ENCODE measurements at regions not wholly inside any gene's neighbourhood (a gene's known extent, or its start where the extent isn't known, plus 50 kb on each side); places are given as distances from the start of the nearest gene placed in this dataset.
A peak's percentile ranks its signal among the peaks of the same experiment; 100 is the strongest.

- DNase-seq (ENCODE audit: unreplicated experiment) = peak; percentile 42
- CTCF ChIA-PET = interaction anchor here (1.1 to 1.3 kb wide), 2 partner anchors 13 to 161 kb away, joined by 4 read pairs; no protein-coding TSS in a partner anchor
- no peak overlapping the region for H3K27ac Mint-ChIP-seq (ENCODE audit: low read depth, unreplicated experiment)
These were observed 94.7 kb upstream of the GPM6B start for GRCh38 chrX:13911586-13911985.

GRCh38 chrX:13906093-13906492 is 89.2 kb upstream of the GPM6B start:
- peaks cover 54% of the 10 kb centered on the region for H3K27me3 Mint-ChIP-seq (ENCODE audit: insufficient read depth, unreplicated experiment)
- no peaks in the 10 kb centered on the region for H3K9me3 Mint-ChIP-seq (ENCODE audit: unreplicated experiment)
- H3K36me3 Mint-ChIP-seq (ENCODE audit: insufficient read depth, unreplicated experiment) = peaks cover under 1% of the 10 kb centered on the region
- peaks cover 17% of the 10 kb centered on the region for H3K4me1 Mint-ChIP-seq (ENCODE audit: insufficient read depth, unreplicated experiment)
- H3K27ac Mint-ChIP-seq (ENCODE audit: low read depth, unreplicated experiment) = no peak overlapping the region
- no peak for TF ChIP-seq CTCF (IDR thresholded peaks at IDR 0.05; ENCODE audit: unreplicated experiment)
- no peak overlapping the region for H3K4me3 Mint-ChIP-seq (ENCODE audit: unreplicated experiment)
- no peak for DNase-seq (ENCODE audit: unreplicated experiment)
- ChIA-PET POLR2A (interaction anchor here (0.6 to 1.3 kb wide), 3 partner anchors 10 to 15 kb away, joined by 3 to 6 read pairs (median 3); no protein-coding TSS in a partner anchor), CTCF (interaction anchor here (0.6 to 1.8 kb wide), 6 partner anchors 11 to 1364 kb away, joined by 3 to 11 read pairs (median 4); partner anchors contain the start of gene ASB9)
- intact Hi-C loops (cut with micrococcal nuclease) = no loop called here
- no TSS peak for BruUV-seq (replicated peaks)

More at GRCh38 chrX:13911586-13911985, 94.7 kb upstream of the GPM6B start:
- POLR2A ChIA-PET = interaction anchor here (1.4 to 1.5 kb wide), 2 partner anchors 12 to 22 kb away, joined by 3 to 7 read pairs; no protein-coding TSS in a partner anchor
- no peak for TF ChIP-seq CTCF (IDR thresholded peaks at IDR 0.05; ENCODE audit: unreplicated experiment)
- Mint-ChIP-seq H3K4me1 (ENCODE audit: insufficient read depth, unreplicated experiment) (peaks cover 4% of the 10 kb centered on the region), H3K27me3 (ENCODE audit: insufficient read depth, unreplicated experiment) (peaks cover 37% of the 10 kb centered on the region), H3K4me3 (ENCODE audit: unreplicated experiment) (no peak overlapping the region), H3K36me3 (ENCODE audit: insufficient read depth, unreplicated experiment) (no peaks in the 10 kb centered on the region), H3K9me3 (ENCODE audit: unreplicated experiment) (no peaks in the 10 kb centered on the region)
- no TSS peak for BruUV-seq (replicated peaks)
- intact Hi-C loops (cut with micrococcal nuclease) = no loop called here

- Mint-ChIP-seq H3K27ac (ENCODE audit: low read depth, unreplicated experiment) (peak overlapping the region; percentile 73), H3K9me3 (ENCODE audit: unreplicated experiment) (no peaks in the 10 kb centered on the region), H3K4me1 (ENCODE audit: insufficient read depth, unreplicated experiment) (peaks cover 40% of the 10 kb centered on the region), H3K4me3 (ENCODE audit: unreplicated experiment) (peak overlapping the region; percentile 7), H3K27me3 (ENCODE audit: insufficient read depth, unreplicated experiment) (peaks cover 54% of the 10 kb centered on the region), H3K36me3 (ENCODE audit: insufficient read depth, unreplicated experiment) (peaks cover 6% of the 10 kb centered on the region)
- POLR2A ChIA-PET = interaction anchor here (1.0 kb wide), 1 partner anchor 58 kb away, joined by 4 read pairs; no protein-coding TSS in a partner anchor
- peak; percentile 79 for DNase-seq (ENCODE audit: unreplicated experiment)
- no TSS peak for BruUV-seq (replicated peaks)
- CTCF ChIA-PET = no interaction called here
- intact Hi-C loops (cut with micrococcal nuclease) = no loop called here
- no peak for TF ChIP-seq CTCF (IDR thresholded peaks at IDR 0.05; ENCODE audit: unreplicated experiment)
These were observed 86.5 kb upstream of the GPM6B start for GRCh38 chrX:13903405-13903804.

- H3K36me3 Mint-ChIP-seq (ENCODE audit: insufficient read depth, unreplicated experiment) = peaks cover 6% of the 10 kb centered on the region
- no peak for TF ChIP-seq CTCF (IDR thresholded peaks at IDR 0.05; ENCODE audit: unreplicated experiment)
- BruUV-seq (replicated peaks) = no TSS peak
- no peak overlapping the region for H3K27ac Mint-ChIP-seq (ENCODE audit: low read depth, unreplicated experiment)
- peaks cover 54% of the 10 kb centered on the region for H3K27me3 Mint-ChIP-seq (ENCODE audit: insufficient read depth, unreplicated experiment)
- CTCF ChIA-PET = interaction anchor here (0.6 to 0.7 kb wide), 3 partner anchors 14 to 148 kb away, joined by 3 to 4 read pairs (median 3); no protein-coding TSS in a partner anchor
- POLR2A ChIA-PET = interaction anchor here (0.7 to 1.6 kb wide), 5 partner anchors 32 to 129 kb away, joined by 3 to 10 read pairs (median 4); partner anchors contain the start of gene GEMIN8
- no peak overlapping the region for H3K4me3 Mint-ChIP-seq (ENCODE audit: unreplicated experiment)
- intact Hi-C loops (cut with micrococcal nuclease) = no loop called here
- no peak for DNase-seq (ENCODE audit: unreplicated experiment)
- H3K4me1 Mint-ChIP-seq (ENCODE audit: insufficient read depth, unreplicated experiment) = peaks cover 41% of the 10 kb centered on the region
- H3K9me3 Mint-ChIP-seq (ENCODE audit: unreplicated experiment) = no peaks in the 10 kb centered on the region
These were observed 85.5 kb upstream of the GPM6B start for GRCh38 chrX:13902406-13902805.
